GM12873 (cell line): ENCODE measurements at regions not wholly inside any gene's neighbourhood (a gene's known extent, or its start where the extent isn't known, plus 50 kb on each side); places are given as distances from the start of the nearest gene placed in this dataset.

Experiments
- TF ChIP-seq, protein P1 (sequence below): IDR thresholded peaks from 2 replicates; pipeline ENCODE4 v1.5.1; 2012; ENCODE audit warnings: low read depth, mild to moderate bottlenecking, moderate library complexity, low read length, control low read depth; ENCODE audit not compliant: insufficient read depth; ENCODE audit errors: missing control alignments

DNA sequence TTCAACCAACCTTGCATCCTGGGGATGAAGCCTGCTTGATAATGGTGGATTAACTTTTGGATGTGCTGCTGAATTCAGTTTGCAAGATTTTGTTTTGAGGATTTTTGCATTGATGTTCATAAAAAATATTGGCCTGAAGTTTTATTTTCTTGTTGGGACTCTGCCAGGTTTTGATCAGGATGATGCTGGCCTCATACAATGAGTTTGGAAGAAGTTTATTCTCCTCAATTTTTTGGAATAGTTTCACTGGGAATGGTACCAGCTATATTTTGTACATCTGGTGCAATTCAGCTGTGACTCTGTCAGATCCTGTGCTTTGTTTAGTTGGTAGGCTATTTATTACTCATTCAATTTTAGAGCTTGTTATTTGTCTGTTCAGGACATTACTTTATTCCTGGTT, 340.3 kb upstream of the TRAM1L1 start:
- TF ChIP-seq, protein P1, sequence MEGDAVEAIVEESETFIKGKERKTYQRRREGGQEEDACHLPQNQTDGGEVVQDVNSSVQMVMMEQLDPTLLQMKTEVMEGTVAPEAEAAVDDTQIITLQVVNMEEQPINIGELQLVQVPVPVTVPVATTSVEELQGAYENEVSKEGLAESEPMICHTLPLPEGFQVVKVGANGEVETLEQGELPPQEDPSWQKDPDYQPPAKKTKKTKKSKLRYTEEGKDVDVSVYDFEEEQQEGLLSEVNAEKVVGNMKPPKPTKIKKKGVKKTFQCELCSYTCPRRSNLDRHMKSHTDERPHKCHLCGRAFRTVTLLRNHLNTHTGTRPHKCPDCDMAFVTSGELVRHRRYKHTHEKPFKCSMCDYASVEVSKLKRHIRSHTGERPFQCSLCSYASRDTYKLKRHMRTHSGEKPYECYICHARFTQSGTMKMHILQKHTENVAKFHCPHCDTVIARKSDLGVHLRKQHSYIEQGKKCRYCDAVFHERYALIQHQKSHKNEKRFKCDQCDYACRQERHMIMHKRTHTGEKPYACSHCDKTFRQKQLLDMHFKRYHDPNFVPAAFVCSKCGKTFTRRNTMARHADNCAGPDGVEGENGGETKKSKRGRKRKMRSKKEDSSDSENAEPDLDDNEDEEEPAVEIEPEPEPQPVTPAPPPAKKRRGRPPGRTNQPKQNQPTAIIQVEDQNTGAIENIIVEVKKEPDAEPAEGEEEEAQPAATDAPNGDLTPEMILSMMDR = no peak

- TF ChIP-seq, protein P1 = no peak
Measured at GRCh38 chr4:117428536-117428935, 343.2 kb upstream of the TRAM1L1 start.

GRCh38 chr4:117429061-117429460, 343.7 kb upstream of the TRAM1L1 start:
- TF ChIP-seq, protein P1 = peak; percentile 32

GRCh38 chr4:117429506-117429905, 344.1 kb upstream of the TRAM1L1 start:
- TF ChIP-seq, protein P1 = no peak

GRCh38 chr4:117434424-117434823, 349.0 kb upstream of the TRAM1L1 start:
- TF ChIP-seq, protein P1 = no peak

DNA sequence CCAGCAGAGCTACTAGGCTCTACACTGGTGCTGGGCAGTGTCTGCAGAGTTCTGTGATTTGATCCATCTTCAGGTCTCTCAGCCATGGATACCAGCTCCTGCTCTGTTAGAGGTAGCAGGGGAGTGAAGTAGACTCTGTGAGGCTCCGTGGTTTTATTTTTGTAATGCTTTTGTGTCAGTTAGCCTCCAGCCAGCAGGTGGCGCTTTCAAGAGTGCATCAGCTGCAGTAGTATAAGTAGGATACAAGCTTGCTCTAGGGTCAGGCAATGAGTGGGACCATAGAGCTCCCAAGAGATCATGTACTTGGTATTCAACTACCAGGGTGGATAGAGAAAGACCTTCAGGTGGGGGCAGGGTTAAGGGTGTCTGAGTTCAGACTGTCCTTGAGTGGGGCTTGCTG, 362.5 kb upstream of the TRAM1L1 start:
- TF ChIP-seq, protein P1 = peak; percentile 66

GRCh38 chr4:117455088-117455487, 369.7 kb upstream of the TRAM1L1 start:
- TF ChIP-seq, protein P1 = no peak

DNA sequence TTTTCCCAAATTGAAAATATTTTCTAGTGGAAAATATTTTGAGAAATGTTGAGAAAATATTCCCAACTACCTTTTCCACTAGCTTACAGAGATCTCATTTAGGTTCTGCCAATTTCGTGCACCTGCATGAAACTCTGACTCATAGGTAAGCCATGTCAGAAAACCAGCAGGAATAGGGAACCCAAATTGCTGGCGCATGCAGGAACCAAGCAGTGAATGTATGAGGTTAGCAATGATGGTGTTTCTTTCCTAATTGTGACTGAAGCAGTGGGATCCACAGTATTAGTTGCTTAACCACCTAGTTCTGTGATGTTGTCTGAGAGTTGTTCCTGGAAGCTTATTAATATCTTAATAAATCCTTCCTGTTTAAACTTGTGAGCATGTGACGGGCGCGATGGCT, 381.0 kb upstream of the TRAM1L1 start:
- TF ChIP-seq, protein P1 = no peak
